B cell (primary cell): ENCODE measurements at regions not wholly inside any gene's neighbourhood (a gene's known extent, or its start where the extent isn't known, plus 50 kb on each side); places are given as distances from the start of the nearest gene placed in this dataset.
"Not testable (repeated sequence)": the region's sequence is repeated elsewhere in the genome, so short reads cannot be mapped to it uniquely, and the experiment has no call there.

Experiments used
- ATAC-seq: fragments of 200-7000 bp; cut with Tn5 transposase; one replicate; pipeline ENCODE4 v1.10.0; 2021; ENCODE audit warnings: low read depth, mild to moderate bottlenecking, moderate number of reproducible peaks, moderate library complexity
- CTCF ChIA-PET: fragments of 350-600 bp; sonication (Branson Sonifier 250); formaldehyde crosslinking; loops from one replicate; lab custom pipeline; 2021; ENCODE audit warnings: antibody characterized with exemption, inconsistent platforms; lab: Charles Lee
- POLR2A ChIA-PET: fragments of 350-600 bp; sonication (Branson Sonifier 250); formaldehyde crosslinking; loops from one replicate; lab custom pipeline; 2021; ENCODE audit warnings: antibody characterized with exemption; lab: Charles Lee
- DNase-seq: peaks from one replicate; pipeline ENCODE4 v3.0.0; 2013
- H2AFZ ChIP-seq: 2 replicates; pipeline ENCODE4 v1.6.1; 2012; ENCODE audit warnings: mild to moderate bottlenecking, low read depth, low read length; ENCODE audit not compliant: insufficient read depth, poor library complexity, severe bottlenecking
- H3K27ac ChIP-seq, 2 donors: 1 replicate in 1 of 2; 2 replicates in 1 of 2; pipeline ENCODE4 v1.5.1; 2012 to 2013; ENCODE audit warnings: low read length in 2 of 2, mild to moderate bottlenecking in 2 of 2, moderate library complexity in 1 of 2
- H3K27me3 ChIP-seq, 4 experiments: fragments of 200-600 bp in 1 of 4; sonication (generic) in 1 of 4; replicated peaks in 1 of 4; 1 replicate in 2 of 4; 2 replicates in 2 of 4; pipeline versions ENCODE4 v1.6.1 to v1.7.0; 2013 to 2016; ENCODE audit warnings: low read length in 3 of 4, mild to moderate bottlenecking in 2 of 4, mixed read lengths in 1 of 4, moderate library complexity in 1 of 4; ENCODE audit not compliant: insufficient read depth in 4 of 4, control insufficient read depth in 3 of 4; ENCODE audit errors: control extremely low read depth in 1 of 4
- H3K36me3 ChIP-seq, 2 experiments: replicated peaks in 1 of 2; 1 replicate in 1 of 2; 2 replicates in 1 of 2; pipeline versions ENCODE4 v1.6.1 to v1.7.1; 2013; ENCODE audit warnings: low read length in 1 of 2; ENCODE audit not compliant: insufficient read depth in 2 of 2, control insufficient read depth in 1 of 2; ENCODE audit errors: control extremely low read depth in 1 of 2, extremely low read depth in 1 of 2
- H3K4me1 ChIP-seq, 2 donors: fragments of 200-600 bp in 1 of 2; sonication (generic) in 1 of 2; 1 replicate in 1 of 2; 2 replicates in 1 of 2; pipeline versions ENCODE4 v1.5.1 to v1.6.1; 2013 to 2017; ENCODE audit warnings: low read length in 2 of 2; ENCODE audit not compliant: control insufficient read depth in 2 of 2, insufficient read depth in 2 of 2
- H3K4me2 ChIP-seq: replicated peaks from 2 replicates; pipeline ENCODE3; 2012; ENCODE audit warnings: mild to moderate bottlenecking, low read depth, low read length; ENCODE audit not compliant: poor library complexity, severe bottlenecking
- H3K4me3 ChIP-seq, 5 experiments: fragments of 200-600 bp in 1 of 5; sonication (generic) in 1 of 5; 1 replicate in 3 of 5; 2 replicates in 2 of 5; pipeline versions ENCODE4 v1.5.1 to v1.7.0; 2011 to 2016; ENCODE audit warnings: low read length in 4 of 5, mild to moderate bottlenecking in 4 of 5, low read depth in 2 of 5, control low read depth in 1 of 5, moderate library complexity in 1 of 5; ENCODE audit not compliant: insufficient read depth in 1 of 5; ENCODE audit errors: control extremely low read depth in 1 of 5, extremely low read depth in 1 of 5
- H3K79me2 ChIP-seq: fragments of 200-600 bp; sonication (generic); one replicate; pipeline ENCODE4 v1.6.0; 2016; ENCODE audit warnings: low read length; ENCODE audit not compliant: control insufficient read depth, insufficient read depth
- H3K9ac ChIP-seq: fragments of 200-600 bp; sonication (generic); 2 replicates; pipeline ENCODE4 v1.6.1; 2017; ENCODE audit warnings: mild to moderate bottlenecking, low read length, moderate library complexity
- H3K9me3 ChIP-seq, 3 donors: one replicate each; pipeline versions ENCODE4 v1.6.1 to v1.7.1; 2013; ENCODE audit warnings: low read length in 2 of 3; ENCODE audit not compliant: control insufficient read depth in 2 of 3, insufficient read depth in 1 of 3; ENCODE audit errors: control extremely low read depth in 1 of 3
- H4K20me1 ChIP-seq: 2 replicates; pipeline ENCODE4 v1.6.0; 2012; ENCODE audit warnings: mild to moderate bottlenecking, low read length; ENCODE audit not compliant: insufficient read depth, control insufficient read depth, poor library complexity, severe bottlenecking
- H3K27ac Mint-ChIP-seq: one replicate; pipeline ENCODE4 v1.8.0; 2021; ENCODE audit warnings: mixed read lengths
- H3K27me3 Mint-ChIP-seq: one replicate; pipeline ENCODE4 v1.8.0; 2021; ENCODE audit warnings: mixed read lengths
- H3K4me1 Mint-ChIP-seq: one replicate; pipeline ENCODE4 v1.8.0; 2021; ENCODE audit warnings: mixed read lengths
- H3K4me3 Mint-ChIP-seq: one replicate; pipeline ENCODE4 v1.8.0; 2021; ENCODE audit warnings: mixed read lengths
- H3K9me3 Mint-ChIP-seq: one replicate; pipeline ENCODE4 v1.8.0; 2022; ENCODE audit warnings: mixed read lengths; ENCODE audit not compliant: insufficient read depth
- CTCF ChIP-seq: fragments of 200-600 bp; IDR thresholded peaks from one replicate; pipeline ENCODE4 v1.8.0; 2022; ENCODE audit warnings: antibody characterized with exemption, mild to moderate bottlenecking
- EZH2 ChIP-seq: IDR thresholded peaks from 2 replicates; pipeline ENCODE4 v1.6.1; 2012; ENCODE audit warnings: borderline replicate concordance, low read depth, mild to moderate bottlenecking, moderate library complexity, low read length; ENCODE audit not compliant: insufficient read depth, poor library complexity, severe bottlenecking
- WGBS: methylation state at CpG from one replicate; pipeline ENCODE4 v1.1.5; 2013; ENCODE audit warnings: missing lambda C conversion rate; ENCODE audit not compliant: insufficient coverage; 5-methylcytosine and 5-hydroxymethylcytosine counted together
- intact Hi-C: fragments of 100-400 bp; cut with micrococcal nuclease; formaldehyde crosslinking; loops from one replicate; pipeline ENCODE4 v1.10.0; 2022

GRCh38 chr3:124364317-124365020 lies 365.8 kb upstream of the UMPS start:
- WGBS: 67% methylated on average over 1 of the region's 2 CpGs
- H3K4me3 Mint-ChIP-seq: no peak overlapping the region
- Histone ChIP-seq H3K4me1 (no peaks in the 10 kb centered on the region), H3K4me2 (no peak overlapping the region), H2AFZ (no peak overlapping the region), H3K27ac (no peak overlapping the region), H3K36me3 (no peaks in the 10 kb centered on the region), H4K20me1 (no peaks in the 10 kb centered on the region), H3K4me3 (no peak overlapping the region), H3K9me3 (peaks cover 0 to 3% (median 0%) of the 10 kb centered on the region in 3 donors), H3K79me2 (no peaks in the 10 kb centered on the region), H3K27me3 (no peaks in the 10 kb centered on the region), H3K9ac (no peak overlapping the region)
- DNase-seq (no peak), ATAC-seq (no peak)
- no peak overlapping the region for H3K27ac Mint-ChIP-seq
- POLR2A ChIA-PET: no interaction called here
- CTCF ChIA-PET: interaction anchor here (0.5 kb wide), 1 partner anchor 41 kb away, joined by 6 read pairs; no protein-coding TSS in a partner anchor
- intact Hi-C loops: no loop called here
- H3K9me3 Mint-ChIP-seq: no peaks in the 10 kb centered on the region
- H3K27me3 Mint-ChIP-seq: peaks cover 11% of the 10 kb centered on the region
- no peaks in the 10 kb centered on the region for H3K4me1 Mint-ChIP-seq
- no peak for TF ChIP-seq CTCF
- TF ChIP-seq EZH2: no peak

- POLR2A ChIA-PET, H3K27me3 Mint-ChIP-seq, H3K9me3 Mint-ChIP-seq, H2AFZ ChIP-seq, CTCF ChIA-PET, H3K79me2 ChIP-seq, ATAC-seq, H3K27ac ChIP-seq, H3K4me3 ChIP-seq, H3K4me1 ChIP-seq, H3K27me3 ChIP-seq, H3K4me2 ChIP-seq, H3K36me3 ChIP-seq, DNase-seq, H4K20me1 ChIP-seq, H3K27ac Mint-ChIP-seq, intact Hi-C loops, H3K4me3 Mint-ChIP-seq, H3K4me1 Mint-ChIP-seq, H3K9me3 ChIP-seq, H3K9ac ChIP-seq: not testable (repeated sequence)
- WGBS: no CpG with 5 or more reads among the region's 27 CpGs
Measured at GRCh38 chr3:124366655-124367054, 363.6 kb upstream of the UMPS start.
